Nephron progenitor cell (in vitro differentiated cells): ENCODE measurements at regions not wholly inside any gene's neighbourhood (a gene's known extent, or its start where the extent isn't known, plus 50 kb on each side); places are given as distances from the start of the nearest gene placed in this dataset.

ENCODE experiments used
- DNase-seq: peaks from one replicate; pipeline ENCODE4 v3.0.0; 2021
- H3K27ac Mint-ChIP-seq: 2 replicates; pipeline ENCODE4 v1.8.0; 2021; ENCODE audit warnings: mild to moderate bottlenecking, moderate library complexity, mixed read lengths
- H3K27me3 Mint-ChIP-seq: 2 replicates; pipeline ENCODE4 v1.8.0; 2021; ENCODE audit warnings: mild to moderate bottlenecking, low read depth, mixed read lengths; ENCODE audit not compliant: poor library complexity
- H3K36me3 Mint-ChIP-seq: 2 replicates; pipeline ENCODE4 v1.8.0; 2021; ENCODE audit warnings: low read depth, mixed read lengths
- H3K4me1 Mint-ChIP-seq: 2 replicates; pipeline ENCODE4 v1.8.0; 2021; ENCODE audit warnings: mixed read lengths
- H3K4me3 Mint-ChIP-seq: 2 replicates; pipeline ENCODE4 v1.8.0; 2021; ENCODE audit warnings: mild to moderate bottlenecking, moderate library complexity, mixed read lengths
- H3K9me3 Mint-ChIP-seq: 2 replicates; pipeline ENCODE4 v1.8.0; 2021; ENCODE audit warnings: mild to moderate bottlenecking, moderate library complexity, mixed read lengths
- CTCF ChIP-seq: fragments of 200-600 bp; sonication (generic); IDR thresholded peaks from 2 replicates; pipeline ENCODE4 v1.5.0; 2021; ENCODE audit warnings: antibody characterized with exemption

DNA sequence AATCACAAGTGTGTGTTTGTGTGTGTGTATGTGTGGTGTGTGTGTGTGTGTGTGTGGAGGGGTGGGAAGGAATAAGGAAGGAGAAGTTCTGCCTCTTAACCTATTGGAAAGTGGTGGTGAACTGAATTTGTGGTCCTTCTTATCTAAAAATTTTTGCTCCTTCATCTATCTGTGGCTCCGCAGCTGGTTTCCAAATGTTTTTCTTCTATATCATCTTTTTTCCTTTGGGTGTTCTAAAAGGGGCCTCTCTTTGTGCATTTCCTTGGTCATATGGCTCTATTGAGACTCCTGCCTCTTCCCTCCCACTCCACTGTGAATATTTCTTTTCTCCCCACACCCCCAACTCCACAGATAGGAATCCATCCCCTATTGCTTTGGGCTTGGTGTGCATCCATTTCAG lies 254.9 kb upstream of the CWC22 start:
- TF ChIP-seq CTCF: no peak
- Mint-ChIP-seq H3K27me3 (peaks cover 3% of the 10 kb centered on the region), H3K9me3 (peaks cover 3% of the 10 kb centered on the region), H3K27ac (no peak overlapping the region), H3K36me3 (no peaks in the 10 kb centered on the region), H3K4me1 (no peaks in the 10 kb centered on the region), H3K4me3 (no peak overlapping the region)
- DNase-seq: no peak

DNA sequence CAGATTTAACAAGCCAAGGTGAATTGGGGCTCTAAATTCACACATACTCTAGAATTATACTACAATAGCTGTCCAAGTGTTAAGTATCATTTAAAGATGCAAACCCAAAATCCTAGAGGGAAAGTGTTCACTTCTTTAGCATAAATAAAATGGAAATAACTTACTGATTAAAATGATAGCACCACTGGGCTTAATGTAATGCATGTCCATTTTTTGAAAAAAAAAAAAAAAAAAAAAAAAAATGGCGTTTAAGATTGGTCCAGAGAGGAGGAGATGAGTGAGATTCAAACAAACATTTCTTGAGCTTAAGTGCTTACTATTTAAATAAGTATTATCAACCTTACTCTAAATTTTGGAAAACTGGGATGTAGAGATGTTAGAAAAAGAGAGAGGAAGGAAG lies 251.5 kb upstream of the CWC22 start:
- Mint-ChIP-seq H3K4me1 (no peaks in the 10 kb centered on the region), H3K9me3 (peaks cover 3% of the 10 kb centered on the region), H3K4me3 (no peak overlapping the region), H3K36me3 (no peaks in the 10 kb centered on the region), H3K27ac (no peak overlapping the region), H3K27me3 (peaks cover 3% of the 10 kb centered on the region)
- no peak for DNase-seq
- no peak for TF ChIP-seq CTCF

DNA sequence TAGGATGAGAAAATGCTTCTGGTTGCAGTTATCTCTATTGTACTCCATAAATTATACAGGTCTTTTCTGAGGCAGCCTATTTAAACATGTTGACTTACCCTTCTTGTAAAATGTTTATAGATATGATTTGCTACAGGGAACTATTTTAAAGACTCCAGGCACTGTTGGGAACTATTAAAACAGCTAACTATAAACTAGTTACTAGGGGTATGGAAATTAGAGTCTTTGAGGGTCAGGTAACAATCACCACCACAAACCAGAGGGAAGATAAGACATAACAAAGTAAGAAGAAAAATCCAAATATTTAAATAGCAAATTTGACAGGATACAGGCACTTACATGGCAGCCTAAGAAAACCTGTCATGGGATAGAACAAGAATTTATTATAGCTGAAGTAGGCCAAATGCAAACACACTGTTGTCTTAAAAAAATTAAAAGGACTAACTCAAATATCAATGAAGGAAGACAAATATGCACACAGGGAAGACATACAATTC lies 251.0 kb upstream of the CWC22 start:
- no peak overlapping the region for H3K27ac Mint-ChIP-seq
- H3K4me3 Mint-ChIP-seq: no peak overlapping the region
- H3K4me1 Mint-ChIP-seq: no peaks in the 10 kb centered on the region
- no peak for TF ChIP-seq CTCF
- H3K9me3 Mint-ChIP-seq: peaks cover 3% of the 10 kb centered on the region
- DNase-seq: no peak
- no peaks in the 10 kb centered on the region for H3K36me3 Mint-ChIP-seq
- peaks cover 3% of the 10 kb centered on the region for H3K27me3 Mint-ChIP-seq

- no peak for TF ChIP-seq CTCF
- H3K27ac Mint-ChIP-seq: no peak overlapping the region
- H3K9me3 Mint-ChIP-seq: peaks cover 7% of the 10 kb centered on the region
- H3K27me3 Mint-ChIP-seq: no peaks in the 10 kb centered on the region
- no peak for DNase-seq
- H3K4me3 Mint-ChIP-seq: no peak overlapping the region
- no peaks in the 10 kb centered on the region for H3K4me1 Mint-ChIP-seq
- H3K36me3 Mint-ChIP-seq: no peaks in the 10 kb centered on the region
Observed at GRCh38 chr2:180257247-180257646, 250.2 kb upstream of the CWC22 start.

GRCh38 chr2:180255981-180256380 lies 248.9 kb upstream of the CWC22 start:
- Mint-ChIP-seq H3K9me3 (peaks cover 7% of the 10 kb centered on the region), H3K36me3 (no peaks in the 10 kb centered on the region), H3K4me3 (no peak overlapping the region), H3K27me3 (no peaks in the 10 kb centered on the region), H3K27ac (no peak overlapping the region), H3K4me1 (no peaks in the 10 kb centered on the region)
- no peak for DNase-seq
- no peak for TF ChIP-seq CTCF

- Mint-ChIP-seq H3K36me3 (no peaks in the 10 kb centered on the region), H3K4me1 (no peaks in the 10 kb centered on the region), H3K4me3 (no peak overlapping the region), H3K9me3 (peaks cover 4% of the 10 kb centered on the region), H3K27ac (no peak overlapping the region), H3K27me3 (no peaks in the 10 kb centered on the region)
- no peak for TF ChIP-seq CTCF
- DNase-seq: no peak
Observed at GRCh38 chr2:180254872-180255271, 247.8 kb upstream of the CWC22 start.
